Liver (tissue), 8 donors: ENCODE measurements at regions not wholly inside any gene's neighbourhood (a gene's known extent, or its start where the extent isn't known, plus 50 kb on each side); places are given as distances from the start of the nearest gene placed in this dataset.

Experiments used
- DNase-seq: peaks from one replicate; pipeline ENCODE4 v3.0.0-alpha.2; 2017; ENCODE audit warnings: low spot score
- H3K27ac ChIP-seq, 2 donors: one replicate each; pipeline ENCODE4 v1.7.0; 2013; ENCODE audit warnings: inconsistent platforms in 2 of 2, low read length in 2 of 2, control low read depth in 1 of 2, low read depth in 1 of 2, mild to moderate bottlenecking in 1 of 2
- H3K27me3 ChIP-seq, 4 donors: one replicate each; pipeline versions ENCODE4 v1.6.1 to v1.7.0; 2013; ENCODE audit warnings: low read length in 3 of 4, inconsistent platforms in 1 of 4, mild to moderate bottlenecking in 1 of 4, moderate library complexity in 1 of 4; ENCODE audit not compliant: control insufficient read depth in 4 of 4, insufficient read depth in 4 of 4
- H3K36me3 ChIP-seq, 4 donors: one replicate each; pipeline versions ENCODE4 v1.6.1 to v1.7.0; 2013; ENCODE audit warnings: low read length in 3 of 4, mild to moderate bottlenecking in 3 of 4, low read depth in 1 of 4, moderate library complexity in 1 of 4; ENCODE audit not compliant: control insufficient read depth in 4 of 4, insufficient read depth in 3 of 4
- H3K4me1 ChIP-seq, 4 donors: one replicate each; pipeline versions ENCODE4 v1.6.1 to v1.7.0; 2013; ENCODE audit warnings: low read length in 3 of 4, mild to moderate bottlenecking in 3 of 4, moderate library complexity in 1 of 4; ENCODE audit not compliant: control insufficient read depth in 4 of 4, insufficient read depth in 4 of 4
- H3K4me3 ChIP-seq, 3 donors: one replicate each; pipeline versions ENCODE4 v1.6.1 to v1.7.0; 2013; ENCODE audit warnings: low read length in 3 of 3, control low read depth in 1 of 3, low read depth in 1 of 3, mild to moderate bottlenecking in 1 of 3
- H3K9ac ChIP-seq, 2 donors: one replicate each; pipeline ENCODE4 v1.7.0; 2013; ENCODE audit warnings: low read length in 2 of 2, mild to moderate bottlenecking in 2 of 2, moderate library complexity in 2 of 2, control low read depth in 1 of 2, low read depth in 1 of 2
- H3K9me3 ChIP-seq, 4 donors: one replicate each; pipeline versions ENCODE4 v1.6.1 to v1.7.0; 2013; ENCODE audit warnings: low read length in 3 of 4; ENCODE audit not compliant: control insufficient read depth in 4 of 4
- ATF3 ChIP-seq: IDR thresholded peaks from 2 replicates; pipeline ENCODE4 v1.6.1; 2016; ENCODE audit warnings: antibody characterized with exemption
- CTCF ChIP-seq: fragments of 150-350 bp; IDR thresholded peaks from 2 replicates; pipeline ENCODE4 v1.5.1; 2017; ENCODE audit warnings: improper control_type of control experiment, low read depth, low read length; ENCODE audit not compliant: missing input control
- EGR1 ChIP-seq, 2 donors: IDR thresholded peaks; 2 replicates each; pipeline ENCODE4 v1.6.1; 2016 to 2018; ENCODE audit warnings: antibody characterized with exemption in 2 of 2, low read depth in 2 of 2
- FOXA1 ChIP-seq: IDR thresholded peaks from 2 replicates; pipeline ENCODE4 v1.6.1; 2016; ENCODE audit warnings: antibody characterized with exemption
- FOXA2 ChIP-seq: IDR thresholded peaks from 2 replicates; pipeline ENCODE4 v1.6.1; 2016; ENCODE audit warnings: antibody characterized with exemption
- GABPA ChIP-seq, 2 donors: IDR thresholded peaks in 1 of 2; conservative IDR thresholded peaks in 1 of 2; 2 replicates each; pipeline ENCODE4 v1.6.1; 2016; ENCODE audit warnings: antibody characterized with exemption in 2 of 2, mild to moderate bottlenecking in 1 of 2, moderate library complexity in 1 of 2
- HNF4A ChIP-seq, 2 donors: conservative IDR thresholded peaks; 2 replicates each; pipeline ENCODE4 v1.6.1; 2016; ENCODE audit warnings: antibody characterized with exemption in 2 of 2, mild to moderate bottlenecking in 2 of 2
- HNF4G ChIP-seq: IDR thresholded peaks from 2 replicates; pipeline ENCODE4 v1.6.1; 2016; ENCODE audit warnings: antibody characterized with exemption
- JUND ChIP-seq, 2 donors: IDR thresholded peaks; 2 replicates each; pipeline ENCODE4 v1.6.1; 2016; ENCODE audit warnings: antibody characterized with exemption in 2 of 2
- NR2F2 ChIP-seq: IDR thresholded peaks from 2 replicates; pipeline ENCODE4 v1.6.1; 2016; ENCODE audit warnings: antibody characterized with exemption
- RAD21 ChIP-seq, 2 donors: IDR thresholded peaks; 2 replicates each; pipeline ENCODE4 v1.6.1; 2016; ENCODE audit warnings: antibody characterized with exemption in 2 of 2, mild to moderate bottlenecking in 2 of 2
- REST ChIP-seq: IDR thresholded peaks from 2 replicates; pipeline ENCODE4 v1.6.1; 2016; ENCODE audit warnings: antibody characterized with exemption, mild to moderate bottlenecking
- RXRA ChIP-seq, 2 donors: IDR thresholded peaks; 2 replicates each; pipeline ENCODE4 v1.6.1; 2017 to 2018; ENCODE audit warnings: antibody characterized with exemption in 2 of 2, mild to moderate bottlenecking in 1 of 2
- SP1 ChIP-seq: IDR thresholded peaks from 2 replicates; pipeline ENCODE4 v1.6.1; 2018; ENCODE audit warnings: antibody characterized with exemption, mild to moderate bottlenecking
- TAF1 ChIP-seq: conservative IDR thresholded peaks from 2 replicates; pipeline ENCODE4 v1.6.1; 2016; ENCODE audit warnings: antibody characterized with exemption, mild to moderate bottlenecking
- YY1 ChIP-seq: IDR thresholded peaks from 2 replicates; pipeline ENCODE4 v1.6.1; 2016; ENCODE audit warnings: antibody characterized with exemption, mild to moderate bottlenecking
- ZBTB33 ChIP-seq: IDR thresholded peaks from 2 replicates; pipeline ENCODE4 v1.6.1; 2016; ENCODE audit warnings: antibody characterized with exemption
- WGBS: extraction: QIAGEN DNeasy Blood & Tissue Kit; methylation state at CpG from one replicate; pipeline ENCODE4 v1.1.7; 2013; 5-methylcytosine and 5-hydroxymethylcytosine counted together
- donor health status: healthy.
- donor health status: healthy.
- donor health status: healthy.
- donor health status: healthy.
- donor health status: healthy.

GRCh38 chr5:90233476-90233875 lies 176.1 kb downstream of the CETN3 start:
- H3K36me3 ChIP-seq = no peaks in the 10 kb centered on the region
- H3K9ac ChIP-seq = no peak overlapping the region
- no peaks in the 10 kb centered on the region for H3K4me1 ChIP-seq
- DNase-seq = no peak
- TF ChIP-seq JUND (IDR thresholded peaks at IDR 0.05) = no peak
- TF ChIP-seq HNF4A (conservative IDR thresholded peaks at IDR 0.05) = no peak
- no peak for TF ChIP-seq RAD21 (IDR thresholded peaks at IDR 0.05)
- TF ChIP-seq SP1 = no peak
- no peak for TF ChIP-seq CTCF
- TF ChIP-seq GABPA (IDR thresholded peaks at IDR 0.05 in 1 of 2, conservative IDR thresholded peaks at IDR 0.05 in 1 of 2) = no peak
- TF ChIP-seq ATF3 = no peak
- no peak for TF ChIP-seq ZBTB33
- TF ChIP-seq TAF1 = no peak
- no peak for TF ChIP-seq HNF4G
- TF ChIP-seq EGR1 (IDR thresholded peaks at IDR 0.05; ENCODE audit: low read depth in 2 of 2) = no peak
- TF ChIP-seq RXRA (IDR thresholded peaks at IDR 0.05) = no peak
- no peaks in the 10 kb centered on the region for H3K9me3 ChIP-seq
- H3K27me3 ChIP-seq = peaks cover 0 to 5% (median 0%) of the 10 kb centered on the region in 4 donors
- 70% methylated on average over 3 of the region's 3 CpGs for WGBS
- no peak overlapping the region for H3K27ac ChIP-seq
- H3K4me3 ChIP-seq = no peak overlapping the region

GRCh38 chr5:90231688-90232087 lies 177.9 kb downstream of the CETN3 start:
- Histone ChIP-seq H3K27ac (no peak overlapping the region), H3K27me3 (peaks cover 0 to 5% (median 0%) of the 10 kb centered on the region in 4 donors), H3K4me3 (no peak overlapping the region), H3K9ac (no peak overlapping the region), H3K9me3 (no peaks in the 10 kb centered on the region), H3K4me1 (no peaks in the 10 kb centered on the region), H3K36me3 (no peaks in the 10 kb centered on the region)
- no peak for DNase-seq
- 38% methylated on average over 4 of the region's 4 CpGs for WGBS
- TF ChIP-seq FOXA2 (no peak), ATF3 (no peak), RAD21 (IDR thresholded peaks at IDR 0.05) (no peak), NR2F2 (no peak), FOXA1 (no peak), CTCF (no peak), YY1 (no peak), TAF1 (no peak), JUND (IDR thresholded peaks at IDR 0.05) (no peak), REST (no peak), RXRA (IDR thresholded peaks at IDR 0.05) (no peak), HNF4A (conservative IDR thresholded peaks at IDR 0.05) (no peak), ZBTB33 (no peak)
